Breast epithelium (tissue), 3 donors: ENCODE measurements at regions not wholly inside any gene's neighbourhood (a gene's known extent, or its start where the extent isn't known, plus 50 kb on each side); places are given as distances from the start of the nearest gene placed in this dataset.

Experiments used
- CTCF ChIP-seq, 3 donors: fragments of 450-650 bp; IDR thresholded peaks; one replicate each; pipeline ENCODE4 v1.5.1; 2016 to 2017; ENCODE audit warnings: antibody characterized with exemption in 3 of 3, mild to moderate bottlenecking in 3 of 3, moderate library complexity in 3 of 3
- POLR2AphosphoS5 ChIP-seq, 3 donors: sonication (generic); formaldehyde crosslinking; IDR thresholded peaks; one replicate each; pipeline ENCODE4 v1.6.1; 2017; ENCODE audit warnings: antibody characterized with exemption in 3 of 3

GRCh38 chr12:102781117-102781516 lies 135.9 kb downstream of the PAH start:
- no peak for TF ChIP-seq CTCF (IDR thresholded peaks at IDR 0.05)
- no peak for TF ChIP-seq POLR2AphosphoS5 (IDR thresholded peaks at IDR 0.05)
